GM13977 (cell line): ENCODE measurements at regions not wholly inside any gene's neighbourhood (a gene's known extent, or its start where the extent isn't known, plus 50 kb on each side); places are given as distances from the start of the nearest gene placed in this dataset.

Experiments
- DNase-seq: peaks from one replicate; pipeline ENCODE4 v3.0.0; 2012; ENCODE audit warnings: low spot score
- in situ Hi-C: fragments of 300-500 bp; cut with MboI; formaldehyde crosslinking; loops from one replicate; pipeline ENCODE4 v1.12.0; 2022; ENCODE audit warnings: low sequenced_read_pairs, low pct_unique_long_range_greater_than_20kb, mixed read lengths, inconsistent platforms; ENCODE audit not compliant: unreplicated experiment
- TF ChIP-seq, protein P1 (sequence below): IDR thresholded peaks from 2 replicates; pipeline ENCODE4 v1.5.1; 2012; ENCODE audit warnings: mild to moderate bottlenecking, control low read depth; ENCODE audit not compliant: insufficient read depth; ENCODE audit errors: extremely low read depth, missing control alignments

DNA sequence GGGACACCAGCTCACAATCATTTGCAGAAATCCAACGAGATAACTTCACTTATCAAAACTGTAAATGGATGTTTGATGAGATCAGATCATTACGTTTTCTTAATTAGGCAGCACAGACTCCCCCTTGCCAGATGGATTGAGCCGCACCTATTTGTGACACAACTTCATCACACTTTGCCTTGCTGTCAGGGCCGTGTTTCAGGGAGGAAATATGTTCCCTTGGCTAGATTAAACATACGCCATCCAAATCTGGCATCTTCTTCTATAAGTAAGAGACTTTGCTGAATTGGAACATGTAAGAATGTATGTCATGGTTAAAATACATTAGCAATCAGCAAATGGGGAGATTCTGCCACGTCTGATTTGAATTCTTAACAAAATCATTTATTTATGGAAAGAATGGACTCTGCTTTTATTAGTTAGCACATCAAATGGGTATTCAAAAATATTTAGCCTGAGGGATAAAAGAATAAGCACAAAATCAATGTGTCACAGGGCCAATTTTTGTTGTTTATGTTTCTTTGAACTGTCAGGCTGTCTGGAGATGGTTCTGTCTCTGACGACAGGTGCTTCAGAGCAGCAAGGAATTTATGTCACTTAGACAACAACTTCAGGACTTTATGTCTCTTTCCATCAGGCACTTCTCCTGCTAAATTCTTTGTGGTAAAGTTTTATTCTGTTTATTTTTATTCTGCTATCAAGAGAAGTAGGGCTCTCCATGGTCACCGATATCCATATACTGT is 326.1 kb upstream of the NCAM1 start:
- in situ Hi-C loops = no loop called here
- DNase-seq = no peak
- TF ChIP-seq, protein P1, sequence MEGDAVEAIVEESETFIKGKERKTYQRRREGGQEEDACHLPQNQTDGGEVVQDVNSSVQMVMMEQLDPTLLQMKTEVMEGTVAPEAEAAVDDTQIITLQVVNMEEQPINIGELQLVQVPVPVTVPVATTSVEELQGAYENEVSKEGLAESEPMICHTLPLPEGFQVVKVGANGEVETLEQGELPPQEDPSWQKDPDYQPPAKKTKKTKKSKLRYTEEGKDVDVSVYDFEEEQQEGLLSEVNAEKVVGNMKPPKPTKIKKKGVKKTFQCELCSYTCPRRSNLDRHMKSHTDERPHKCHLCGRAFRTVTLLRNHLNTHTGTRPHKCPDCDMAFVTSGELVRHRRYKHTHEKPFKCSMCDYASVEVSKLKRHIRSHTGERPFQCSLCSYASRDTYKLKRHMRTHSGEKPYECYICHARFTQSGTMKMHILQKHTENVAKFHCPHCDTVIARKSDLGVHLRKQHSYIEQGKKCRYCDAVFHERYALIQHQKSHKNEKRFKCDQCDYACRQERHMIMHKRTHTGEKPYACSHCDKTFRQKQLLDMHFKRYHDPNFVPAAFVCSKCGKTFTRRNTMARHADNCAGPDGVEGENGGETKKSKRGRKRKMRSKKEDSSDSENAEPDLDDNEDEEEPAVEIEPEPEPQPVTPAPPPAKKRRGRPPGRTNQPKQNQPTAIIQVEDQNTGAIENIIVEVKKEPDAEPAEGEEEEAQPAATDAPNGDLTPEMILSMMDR = no peak

DNA sequence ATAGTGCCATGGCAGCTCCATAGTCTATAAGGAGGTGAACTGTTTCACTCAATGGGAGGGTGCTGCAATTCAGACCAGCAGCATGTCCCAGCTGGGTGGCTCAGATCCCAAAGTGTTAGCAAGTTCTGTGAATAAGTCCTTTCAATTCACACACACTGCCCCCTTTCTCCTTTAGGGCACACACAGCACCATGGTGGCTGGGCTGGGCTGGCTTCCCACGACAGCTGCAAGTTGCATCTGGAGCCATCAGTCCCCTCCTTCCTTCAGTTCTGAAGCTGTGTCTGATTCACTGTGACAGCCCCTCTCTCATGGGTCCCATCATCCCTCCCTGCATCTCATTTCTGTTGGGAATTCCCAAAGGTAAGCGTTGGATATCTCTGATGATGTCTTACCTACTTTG is 324.1 kb upstream of the NCAM1 start:
- in situ Hi-C loops = no loop called here
- no peak for DNase-seq
- TF ChIP-seq, protein P1 = no peak

DNA sequence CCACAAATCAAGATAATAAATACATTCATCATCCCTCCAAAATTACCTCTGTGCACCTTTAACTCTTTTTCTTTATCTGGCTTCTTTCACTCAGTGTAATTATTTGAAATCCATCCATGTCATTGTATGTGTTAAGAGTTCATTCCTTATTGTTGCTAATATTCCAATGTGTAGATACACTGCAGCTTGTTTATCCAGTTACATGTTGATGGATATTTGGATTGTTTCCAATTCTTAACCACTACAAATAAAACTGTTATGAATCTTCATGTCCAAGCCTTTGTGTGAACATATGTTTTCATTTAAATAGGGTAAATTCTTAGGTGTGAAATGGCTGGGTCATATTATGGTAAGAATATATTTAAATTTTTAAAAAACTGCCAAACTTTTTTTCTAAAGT is 323.3 kb upstream of the NCAM1 start:
- in situ Hi-C loops = no loop called here
- no peak for DNase-seq
- TF ChIP-seq, protein P1 = no peak

DNA sequence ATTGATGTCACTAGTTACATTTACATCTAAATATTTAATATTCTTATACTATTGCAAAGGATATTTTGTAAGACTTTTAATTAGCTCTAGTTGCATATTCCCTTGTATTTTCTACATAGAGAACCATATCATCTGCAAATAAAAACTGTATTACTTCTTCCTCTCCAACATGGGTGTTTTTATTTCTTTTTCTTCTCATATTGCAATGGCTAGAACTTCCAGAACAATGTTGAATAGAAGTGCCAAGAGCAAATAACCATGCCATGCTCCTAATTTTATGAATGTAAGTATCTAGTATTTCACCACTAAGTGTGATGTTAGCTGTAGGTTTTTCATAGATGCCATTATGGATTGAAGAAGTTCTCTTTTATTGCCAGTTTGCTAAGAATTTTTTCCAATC is 321.8 kb upstream of the NCAM1 start:
- in situ Hi-C loops = no loop called here
- TF ChIP-seq, protein P1 = no peak
- DNase-seq = no peak

DNA sequence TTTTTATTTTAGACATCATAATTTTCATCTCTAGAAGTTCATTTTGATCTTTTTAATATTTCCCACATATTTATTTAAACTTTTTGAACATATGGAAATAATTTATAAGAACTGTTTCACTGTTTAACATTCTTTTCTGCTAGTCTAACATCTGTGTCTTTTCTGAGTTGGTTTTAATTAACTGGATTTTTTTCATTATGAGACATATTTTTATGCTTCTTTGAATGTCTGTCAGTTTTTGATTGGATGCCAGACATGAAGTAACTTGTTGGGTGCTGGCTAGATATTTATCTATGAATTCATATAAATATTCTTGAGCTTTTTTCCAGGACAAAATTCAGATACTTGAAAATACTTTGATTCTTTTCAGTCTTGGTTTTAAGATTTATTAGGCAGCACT is 317.8 kb upstream of the NCAM1 start:
- in situ Hi-C loops = no loop called here
- TF ChIP-seq, protein P1 = no peak
- no peak for DNase-seq

DNA sequence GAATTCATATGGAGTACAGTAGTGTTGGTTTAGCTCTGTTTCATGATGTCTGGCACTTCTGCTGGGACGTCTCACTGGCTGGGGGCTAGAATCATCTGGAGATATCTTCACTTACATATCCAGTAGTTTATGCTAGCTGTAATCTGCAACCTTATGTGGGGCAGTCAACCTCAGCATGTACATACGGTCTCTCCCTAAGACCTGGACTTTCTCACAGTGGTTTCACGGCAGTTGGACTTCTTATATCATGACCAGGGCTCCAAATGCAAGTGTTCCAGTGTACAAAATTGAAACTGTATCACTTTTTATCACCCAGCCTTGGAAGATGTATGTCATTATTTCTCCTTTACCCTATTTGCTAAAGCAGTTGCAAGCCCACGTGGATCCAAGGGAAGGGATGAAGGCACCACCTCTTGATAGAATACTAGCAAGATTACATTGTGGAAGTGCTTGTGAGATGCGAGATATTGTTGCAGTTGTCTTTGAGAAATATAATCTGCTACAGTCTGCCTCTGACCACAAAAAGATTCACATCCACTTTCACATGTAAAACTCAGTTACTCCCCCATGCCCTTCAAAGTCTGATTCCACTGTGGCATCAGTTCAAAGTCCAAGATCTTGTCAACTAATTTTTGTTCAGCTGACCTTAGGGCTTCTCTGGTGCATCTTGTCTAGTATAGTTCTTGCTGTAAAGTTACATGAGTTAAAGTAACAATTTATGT is 316.6 kb upstream of the NCAM1 start:
- TF ChIP-seq, protein P1 = no peak
- in situ Hi-C loops = no loop called here
- no peak for DNase-seq
